Activated T-helper 1 cell treated with anti-CD3 and anti-CD28 coated beads, Interleukin-12 subunit alpha, Interleukin-12 subunit beta, Interleukin-2, Interleukin-4 antibody, amounts not matched to agents 30 ng/mL and 10 ng/mL and 1 ng/mL, durations not matched to agents 14 hours and 24 hours and 36 hours (primary cell): ENCODE measurements at regions not wholly inside any gene's neighbourhood (a gene's known extent, or its start where the extent isn't known, plus 50 kb on each side); places are given as distances from the start of the nearest gene placed in this dataset.

Source experiments
- DNase-seq: peaks from one replicate; pipeline ENCODE4 v3.0.0; 2021; ENCODE audit warnings: low spot score
- H3K27ac Mint-ChIP-seq: one replicate; pipeline ENCODE4 v1.8.0; 2021; ENCODE audit warnings: mild to moderate bottlenecking, mixed read lengths
- H3K27me3 Mint-ChIP-seq: one replicate; pipeline ENCODE4 v1.8.0; 2022; ENCODE audit warnings: mild to moderate bottlenecking, moderate library complexity, mixed read lengths; ENCODE audit not compliant: insufficient read depth
- H3K36me3 Mint-ChIP-seq: one replicate; pipeline ENCODE4 v1.8.0; 2021; ENCODE audit warnings: low read depth, mixed read lengths
- H3K4me1 Mint-ChIP-seq: one replicate; pipeline ENCODE4 v1.8.0; 2021; ENCODE audit warnings: low read depth, mixed read lengths
- H3K4me3 Mint-ChIP-seq: one replicate; pipeline ENCODE4 v1.8.0; 2021; ENCODE audit warnings: mild to moderate bottlenecking, moderate library complexity, mixed read lengths
- H3K9me3 Mint-ChIP-seq: one replicate; pipeline ENCODE4 v1.8.0; 2021; ENCODE audit warnings: mixed read lengths
- intact Hi-C: fragments of 100-400 bp; cut with micrococcal nuclease; formaldehyde crosslinking; loops from one replicate; pipeline ENCODE4 v1.15.1; 2024

- no peak overlapping the region for H3K27ac Mint-ChIP-seq
- no peak for DNase-seq
- H3K36me3 Mint-ChIP-seq: no peaks in the 10 kb centered on the region
- H3K4me1 Mint-ChIP-seq: no peaks in the 10 kb centered on the region
- peaks cover 3% of the 10 kb centered on the region for H3K27me3 Mint-ChIP-seq
- H3K9me3 Mint-ChIP-seq: no peaks in the 10 kb centered on the region
- intact Hi-C loops: no loop called here
- no peak overlapping the region for H3K4me3 Mint-ChIP-seq
Observed at GRCh38 chr3:115384381-115384780, 237.3 kb upstream of the ZBTB20 start.

- Mint-ChIP-seq H3K27ac (no peak overlapping the region), H3K36me3 (no peaks in the 10 kb centered on the region), H3K27me3 (peaks cover 3% of the 10 kb centered on the region), H3K4me1 (no peaks in the 10 kb centered on the region), H3K9me3 (no peaks in the 10 kb centered on the region), H3K4me3 (no peak overlapping the region)
- no peak for DNase-seq
- intact Hi-C loops: no loop called here
Observed at GRCh38 chr3:115385774-115386730, 237.3 kb upstream of the GAP43 start.

DNA sequence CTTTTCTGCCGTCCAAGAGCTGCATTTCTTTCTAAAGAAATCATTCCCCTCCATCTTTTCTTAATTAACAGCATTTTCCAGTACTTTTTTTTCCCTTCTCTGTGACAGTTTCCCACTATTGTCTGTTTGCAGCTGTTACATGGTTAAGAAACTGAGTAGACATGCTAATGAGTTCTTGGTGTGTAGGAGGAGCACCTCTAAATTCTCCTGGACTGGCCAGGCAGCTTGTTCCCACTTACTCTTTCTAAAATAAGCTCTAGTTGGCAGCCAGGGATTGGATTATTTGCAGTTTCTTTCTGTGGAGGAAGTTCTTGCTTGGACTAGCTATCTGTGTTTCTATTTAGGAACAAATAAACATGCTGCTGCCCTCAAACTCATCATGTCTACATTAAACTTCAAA, 235.1 kb upstream of the GAP43 start:
- no peak for DNase-seq
- no peaks in the 10 kb centered on the region for H3K4me1 Mint-ChIP-seq
- no peaks in the 10 kb centered on the region for H3K27me3 Mint-ChIP-seq
- H3K9me3 Mint-ChIP-seq: no peaks in the 10 kb centered on the region
- no peak overlapping the region for H3K27ac Mint-ChIP-seq
- intact Hi-C loops: no loop called here
- no peak overlapping the region for H3K4me3 Mint-ChIP-seq
- no peaks in the 10 kb centered on the region for H3K36me3 Mint-ChIP-seq

GRCh38 chr3:115388811-115389210, 234.5 kb upstream of the GAP43 start:
- Mint-ChIP-seq H3K4me1 (no peaks in the 10 kb centered on the region), H3K9me3 (no peaks in the 10 kb centered on the region), H3K36me3 (no peaks in the 10 kb centered on the region), H3K27ac (no peak overlapping the region), H3K27me3 (no peaks in the 10 kb centered on the region), H3K4me3 (no peak overlapping the region)
- DNase-seq: no peak
- intact Hi-C loops: no loop called here

GRCh38 chr3:115396801-115397200, 226.5 kb upstream of the GAP43 start:
- no peaks in the 10 kb centered on the region for H3K9me3 Mint-ChIP-seq
- no peak for DNase-seq
- no peak overlapping the region for H3K27ac Mint-ChIP-seq
- intact Hi-C loops: no loop called here
- H3K36me3 Mint-ChIP-seq: no peaks in the 10 kb centered on the region
- H3K27me3 Mint-ChIP-seq: peaks cover 2% of the 10 kb centered on the region
- H3K4me3 Mint-ChIP-seq: no peak overlapping the region
- no peaks in the 10 kb centered on the region for H3K4me1 Mint-ChIP-seq

DNA sequence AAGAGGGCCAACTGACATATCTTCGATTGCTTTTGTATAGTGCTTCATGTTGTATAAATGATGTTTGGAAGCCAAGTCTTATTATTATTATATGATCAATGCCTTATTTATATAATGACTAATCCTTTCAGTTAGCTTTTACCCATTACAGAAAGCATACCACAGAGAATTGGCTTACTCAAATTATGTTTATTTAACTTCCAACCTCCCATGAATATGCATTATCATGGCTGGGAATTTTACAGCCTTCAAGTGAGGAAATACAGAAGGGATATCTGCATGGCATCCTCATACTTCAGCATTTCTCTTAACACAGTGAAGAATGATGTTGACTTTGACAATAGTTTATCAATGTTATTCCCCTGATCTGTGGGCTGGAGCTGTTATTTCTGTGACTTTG, 225.9 kb upstream of the GAP43 start:
- Mint-ChIP-seq H3K4me1 (no peaks in the 10 kb centered on the region), H3K27ac (no peak overlapping the region), H3K4me3 (no peak overlapping the region), H3K27me3 (peaks cover 2% of the 10 kb centered on the region), H3K36me3 (no peaks in the 10 kb centered on the region), H3K9me3 (no peaks in the 10 kb centered on the region)
- no peak for DNase-seq
- intact Hi-C loops: no loop called here

DNA sequence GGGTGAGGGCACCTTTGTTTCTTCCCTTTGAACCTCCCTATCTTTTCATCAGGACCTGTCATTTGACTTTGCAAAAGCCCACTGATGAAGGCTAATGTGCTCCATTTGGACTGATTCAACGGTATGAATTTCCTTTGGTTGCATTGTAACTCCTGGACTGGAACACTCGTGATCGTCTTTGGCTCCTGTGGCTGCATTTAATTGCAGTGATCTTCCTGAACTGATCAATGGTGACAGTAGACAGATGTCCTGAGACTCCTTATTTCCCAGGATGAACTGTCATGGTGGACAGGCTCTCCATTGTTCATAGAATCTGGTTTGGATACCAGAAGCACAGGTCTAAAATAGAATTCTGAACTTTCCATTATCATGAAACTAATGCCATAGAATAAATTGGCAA, 224.8 kb upstream of the GAP43 start:
- H3K9me3 Mint-ChIP-seq: no peaks in the 10 kb centered on the region
- H3K4me3 Mint-ChIP-seq: no peak overlapping the region
- no peak for DNase-seq
- peaks cover 2% of the 10 kb centered on the region for H3K27me3 Mint-ChIP-seq
- no peaks in the 10 kb centered on the region for H3K36me3 Mint-ChIP-seq
- no peak overlapping the region for H3K27ac Mint-ChIP-seq
- intact Hi-C loops: no loop called here
- no peaks in the 10 kb centered on the region for H3K4me1 Mint-ChIP-seq

DNA sequence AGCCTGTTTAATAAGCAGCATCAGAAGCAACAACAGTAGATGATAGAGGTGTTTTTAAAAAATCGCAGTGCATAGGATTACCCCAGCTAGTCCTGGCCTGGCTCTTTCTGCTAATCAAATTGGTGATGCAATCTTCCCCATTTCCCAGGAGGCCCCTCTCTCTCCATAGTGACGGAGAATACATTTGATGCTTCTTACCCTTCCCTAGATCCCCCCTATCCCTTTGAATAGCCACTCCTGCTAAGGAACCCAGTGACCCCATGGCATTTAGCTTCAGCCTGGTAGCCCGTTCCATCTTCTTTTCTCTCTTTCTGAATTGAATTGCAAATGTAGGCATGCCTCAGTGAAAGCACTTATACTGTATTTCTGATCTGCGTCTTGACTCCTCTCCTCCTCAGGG, 223.6 kb upstream of the GAP43 start:
- Mint-ChIP-seq H3K36me3 (no peaks in the 10 kb centered on the region), H3K4me1 (no peaks in the 10 kb centered on the region), H3K27ac (no peak overlapping the region), H3K9me3 (no peaks in the 10 kb centered on the region), H3K4me3 (no peak overlapping the region), H3K27me3 (peaks cover 2% of the 10 kb centered on the region)
- DNase-seq: no peak
- intact Hi-C loops: no loop called here

DNA sequence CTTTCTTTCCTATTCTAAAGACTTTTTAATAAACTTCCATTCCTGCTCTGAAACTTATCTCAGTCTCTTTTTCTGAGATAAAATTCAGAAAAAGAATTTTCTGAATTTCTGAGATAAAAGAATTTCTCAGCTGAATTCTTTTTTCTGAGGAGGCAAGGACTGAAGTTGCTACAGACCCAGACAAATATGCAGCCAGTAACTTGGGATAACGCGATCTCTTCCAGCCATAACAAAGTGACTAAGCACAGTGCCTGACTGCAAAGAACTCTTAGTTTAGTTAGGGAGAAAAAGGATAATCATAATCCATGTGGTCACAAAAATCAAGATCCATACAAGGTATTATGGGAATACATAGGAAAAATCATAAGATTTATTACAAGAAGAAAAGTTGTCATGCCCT, 222.0 kb upstream of the GAP43 start:
- Mint-ChIP-seq H3K4me1 (no peaks in the 10 kb centered on the region), H3K9me3 (no peaks in the 10 kb centered on the region), H3K36me3 (no peaks in the 10 kb centered on the region), H3K27me3 (peaks cover 2% of the 10 kb centered on the region), H3K4me3 (no peak overlapping the region), H3K27ac (no peak overlapping the region)
- intact Hi-C loops: no loop called here
- no peak for DNase-seq

DNA sequence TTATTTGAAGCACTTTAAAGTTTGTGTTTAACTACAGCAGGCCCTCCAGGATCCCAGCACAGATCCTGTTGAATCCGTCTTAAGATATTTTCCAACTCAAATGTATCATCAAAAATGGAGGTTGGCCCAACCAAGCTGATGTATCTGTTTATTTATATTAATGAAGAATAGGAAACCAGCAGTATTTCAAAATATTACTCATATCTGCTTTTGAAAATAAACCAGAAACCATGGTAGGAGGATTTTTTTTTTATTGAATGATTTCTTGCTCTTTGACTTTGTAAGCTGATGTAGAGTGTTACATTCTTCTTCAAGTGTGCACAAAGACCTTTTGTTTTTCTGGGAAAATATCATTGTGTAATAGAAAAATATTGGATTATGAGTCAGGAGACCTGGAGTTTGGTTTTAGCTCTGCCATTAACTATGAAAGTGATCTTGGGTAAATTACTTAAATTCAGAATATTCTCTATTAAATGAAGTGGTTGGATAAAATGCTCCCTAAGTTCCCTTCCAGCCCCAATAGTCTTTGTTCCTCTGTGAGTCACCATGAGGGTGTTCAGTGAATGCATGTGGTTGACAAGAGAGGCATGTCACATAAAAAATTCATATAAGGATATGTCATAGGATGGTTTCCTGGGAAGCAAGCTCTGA, 221.3 kb upstream of the GAP43 start:
- peaks cover 2% of the 10 kb centered on the region for H3K27me3 Mint-ChIP-seq
- intact Hi-C loops: no loop called here

DNA sequence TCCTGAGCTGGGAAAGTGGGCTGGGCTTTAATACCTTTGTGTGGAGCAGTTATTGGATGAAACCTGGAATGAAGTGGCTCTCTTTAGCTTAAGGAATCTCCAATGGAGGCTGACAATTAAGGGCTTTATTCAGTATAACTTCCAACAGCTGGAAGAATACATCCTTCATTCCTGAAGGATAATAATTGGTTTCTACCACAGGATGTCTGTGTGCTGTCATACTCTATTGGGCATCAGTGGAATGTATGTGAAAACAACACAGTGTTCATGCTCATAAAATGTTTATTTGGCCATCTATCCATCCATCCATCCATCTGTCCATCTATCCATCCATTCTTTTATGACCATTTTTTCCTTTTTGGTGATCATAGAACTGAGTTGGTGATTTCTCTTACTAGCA, 220.7 kb upstream of the GAP43 start:
- Mint-ChIP-seq H3K4me3 (no peak overlapping the region), H3K27me3 (peaks cover 2% of the 10 kb centered on the region), H3K36me3 (no peaks in the 10 kb centered on the region), H3K4me1 (no peaks in the 10 kb centered on the region), H3K9me3 (no peaks in the 10 kb centered on the region), H3K27ac (no peak overlapping the region)
- intact Hi-C loops: no loop called here
- DNase-seq: no peak

More for the DNA sequence above, 221.3 kb upstream of the GAP43 start:
- Mint-ChIP-seq H3K27ac (no peak overlapping the region), H3K4me3 (no peak overlapping the region), H3K4me1 (no peaks in the 10 kb centered on the region), H3K36me3 (no peaks in the 10 kb centered on the region), H3K9me3 (no peaks in the 10 kb centered on the region)
- DNase-seq: no peak

- no peaks in the 10 kb centered on the region for H3K36me3 Mint-ChIP-seq
- H3K4me1 Mint-ChIP-seq: no peaks in the 10 kb centered on the region
- H3K27me3 Mint-ChIP-seq: no peaks in the 10 kb centered on the region
- H3K9me3 Mint-ChIP-seq: no peaks in the 10 kb centered on the region
- H3K4me3 Mint-ChIP-seq: no peak overlapping the region
- no peak for DNase-seq
- H3K27ac Mint-ChIP-seq: no peak overlapping the region
- intact Hi-C loops: no loop called here
Observed at GRCh38 chr3:115403786-115404185, 219.5 kb upstream of the GAP43 start.

GRCh38 chr3:115409596-115409995, 213.7 kb upstream of the GAP43 start:
- Mint-ChIP-seq H3K4me1 (no peaks in the 10 kb centered on the region), H3K4me3 (no peak overlapping the region), H3K36me3 (no peaks in the 10 kb centered on the region), H3K9me3 (no peaks in the 10 kb centered on the region), H3K27me3 (no peaks in the 10 kb centered on the region), H3K27ac (no peak overlapping the region)
- intact Hi-C loops: no loop called here
- no peak for DNase-seq
